GM12892 (cell line): ENCODE measurements at regions not wholly inside any gene's neighbourhood (a gene's known extent, or its start where the extent isn't known, plus 50 kb on each side); places are given as distances from the start of the nearest gene placed in this dataset.

Source experiments
- POLR2A ChIP-seq: IDR thresholded peaks from 2 replicates; pipeline ENCODE4 v1.6.1; 2011; ENCODE audit warnings: low read depth, low read length, control low read depth
- POLR2AphosphoS5 ChIP-seq: IDR thresholded peaks from 2 replicates; pipeline ENCODE4 v1.6.1; 2011; ENCODE audit warnings: low read depth, low read length, control low read depth
- TAF1 ChIP-seq: IDR thresholded peaks from 2 replicates; pipeline ENCODE4 v1.6.1; 2011; ENCODE audit warnings: low read depth, mild to moderate bottlenecking, control low read depth, low read length, borderline replicate concordance

- TF ChIP-seq POLR2A (no peak), POLR2AphosphoS5 (no peak), TAF1 (no peak)
Measured at GRCh38 chr12:41923351-41923750, 221.3 kb downstream of the GXYLT1 start.
